ENCODE measurements at regions not wholly inside any gene's neighbourhood (a gene's known extent, or its start where the extent isn't known, plus 50 kb on each side); places are given as distances from the start of the nearest gene placed in this dataset.

GRCh38 chr21:38923429-38923828, 117.7 kb downstream of the ETS2 start:
- no peak for DNase-seq

DNA sequence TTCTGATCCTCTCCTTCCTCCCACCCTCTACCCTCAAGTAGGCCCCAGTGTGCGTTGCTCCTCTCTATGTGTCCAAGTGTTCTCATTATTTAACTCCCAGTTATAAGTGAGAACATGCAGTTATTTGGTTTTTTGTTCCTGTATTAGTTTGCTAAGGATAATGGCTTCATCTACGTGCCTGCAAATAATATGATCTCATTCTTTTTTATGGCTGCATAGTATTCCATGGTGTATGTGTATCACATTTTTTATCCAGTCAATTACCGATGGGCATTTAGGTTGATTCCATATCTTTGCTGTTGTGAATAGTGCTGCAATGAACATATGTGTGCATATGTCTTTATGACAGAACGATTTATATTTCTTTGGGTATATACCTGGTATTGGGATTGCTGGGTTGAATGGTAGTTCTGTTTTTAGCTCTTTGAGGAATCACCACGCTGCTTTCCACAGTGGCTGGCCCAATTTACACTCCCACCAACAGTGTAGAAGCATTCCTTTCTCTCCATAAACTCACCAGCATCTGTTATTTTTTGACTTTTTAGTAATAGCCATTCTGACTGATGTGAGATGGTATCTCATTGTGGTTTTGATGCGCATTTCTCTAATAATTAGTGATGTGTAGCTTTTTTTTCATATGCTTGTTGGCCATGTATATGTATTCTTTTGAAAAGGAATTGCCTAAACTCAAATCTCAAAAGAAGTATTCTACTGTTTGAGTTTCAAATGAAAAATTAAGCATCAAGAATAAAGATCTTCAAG, 116.9 kb downstream of the ETS2 start:
- no peak for DNase-seq

DNA sequence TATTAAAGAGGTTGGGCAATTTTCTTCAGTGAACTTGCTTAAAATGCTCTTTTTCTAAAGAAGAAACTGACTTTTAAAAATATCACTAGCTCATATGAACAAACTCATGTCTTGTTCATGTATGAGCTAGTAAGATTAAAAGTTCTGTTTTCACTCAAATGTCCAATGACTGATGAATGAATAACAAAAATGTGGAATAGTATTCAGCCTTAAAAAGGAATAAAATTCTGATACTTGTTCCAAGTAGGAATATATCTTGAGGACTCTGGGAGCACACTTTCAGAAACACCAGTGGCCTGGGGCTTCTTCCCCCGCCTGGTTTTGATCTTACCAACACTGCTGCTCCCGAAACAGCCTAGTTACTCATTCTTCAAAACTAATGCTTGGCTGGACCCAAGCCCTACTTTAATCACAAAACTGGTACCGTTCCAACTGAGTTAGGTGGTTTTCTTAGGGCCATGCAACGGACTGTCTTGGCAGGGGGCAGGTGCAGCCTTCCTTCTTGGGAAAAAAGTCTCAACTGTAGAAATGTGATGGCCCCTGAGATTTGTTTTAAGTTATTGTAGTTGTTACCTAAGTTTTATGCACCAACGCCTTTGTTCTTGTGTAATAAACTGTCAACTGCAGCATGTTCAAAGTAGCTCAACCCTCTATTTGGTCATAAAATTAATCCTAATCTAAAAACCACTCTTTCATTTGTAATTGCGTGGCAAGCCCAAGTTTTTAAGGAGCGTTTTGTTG, 116.0 kb downstream of the ETS2 start:
- no peak for DNase-seq

DNA sequence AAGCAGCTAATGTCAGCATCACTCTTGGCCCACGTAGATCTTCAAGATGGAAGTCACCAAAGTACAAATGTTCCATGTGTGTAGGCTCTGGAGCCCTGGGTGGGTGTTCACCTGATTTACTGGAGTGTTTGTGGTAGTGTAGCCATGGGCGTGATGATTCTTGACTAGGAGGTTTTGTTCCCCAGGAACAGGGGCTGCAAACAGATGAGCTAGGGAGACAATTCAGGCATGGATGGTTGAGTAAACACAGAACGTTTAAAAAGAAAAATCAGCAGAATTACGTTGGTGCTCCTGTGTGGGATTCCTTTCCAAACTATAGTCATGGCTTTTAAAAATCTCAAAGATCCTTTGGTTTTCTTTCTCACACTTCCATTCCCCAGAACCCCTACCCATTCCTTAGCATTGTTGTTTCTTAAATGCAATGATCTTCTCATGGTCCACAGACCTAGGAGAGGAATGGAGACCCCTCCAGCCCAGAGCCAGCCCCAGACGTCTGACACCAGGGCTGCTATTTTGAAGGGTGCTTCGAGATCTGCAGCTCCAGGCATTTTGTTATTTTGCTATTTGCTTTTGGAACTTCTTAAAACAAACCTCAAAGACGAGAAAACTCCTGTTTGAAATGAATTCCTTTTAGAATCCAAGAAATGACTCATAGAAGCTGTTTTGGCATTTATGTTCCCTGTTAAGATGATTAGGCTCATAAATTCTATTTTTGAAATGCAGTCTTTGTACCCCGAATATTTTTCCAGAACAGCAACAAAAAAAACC, 115.1 kb downstream of the ETS2 start:
- no peak for DNase-seq

DNA sequence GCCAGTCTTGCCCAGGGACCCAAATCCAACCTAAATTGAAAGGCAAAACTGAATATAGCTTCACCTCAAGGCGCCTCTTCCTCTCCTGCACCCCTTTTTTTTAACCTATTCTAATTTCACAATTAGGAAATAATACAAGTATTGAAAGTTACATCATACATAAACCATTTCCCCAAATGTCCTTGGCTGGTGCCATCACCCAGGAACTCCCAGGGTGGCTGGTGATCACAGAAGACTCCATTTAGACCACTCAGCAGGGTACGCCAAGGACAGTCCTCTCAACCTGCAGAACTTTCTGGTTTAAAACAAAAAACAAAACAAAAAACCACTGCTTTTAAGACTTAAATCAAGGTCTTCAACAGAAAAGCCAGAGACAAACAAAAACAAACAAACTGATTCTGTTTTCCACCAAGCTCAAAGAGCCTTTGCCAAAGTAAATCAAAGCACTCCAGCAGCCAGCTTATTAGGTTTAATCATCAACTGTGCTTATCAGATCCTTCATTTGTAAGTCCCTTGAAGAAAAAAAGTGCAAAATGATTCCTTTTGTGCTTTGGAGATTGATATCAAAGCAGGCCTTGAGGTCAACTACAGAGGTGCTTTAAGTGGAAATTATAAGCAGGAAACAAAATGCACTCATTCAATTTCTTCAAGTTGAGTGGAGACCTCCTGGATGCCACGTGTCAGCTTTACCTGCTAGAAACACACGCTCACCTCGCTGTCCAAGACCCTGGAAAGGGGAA, 113.0 kb downstream of the ETS2 start:
- no peak for DNase-seq

- no peak for DNase-seq
These were observed 111.5 kb downstream of the ETS2 start for GRCh38 chr21:38917043-38917774.

- DNase-seq: no peak
These were observed 110.7 kb downstream of the ETS2 start for GRCh38 chr21:38916214-38916964.

DNA sequence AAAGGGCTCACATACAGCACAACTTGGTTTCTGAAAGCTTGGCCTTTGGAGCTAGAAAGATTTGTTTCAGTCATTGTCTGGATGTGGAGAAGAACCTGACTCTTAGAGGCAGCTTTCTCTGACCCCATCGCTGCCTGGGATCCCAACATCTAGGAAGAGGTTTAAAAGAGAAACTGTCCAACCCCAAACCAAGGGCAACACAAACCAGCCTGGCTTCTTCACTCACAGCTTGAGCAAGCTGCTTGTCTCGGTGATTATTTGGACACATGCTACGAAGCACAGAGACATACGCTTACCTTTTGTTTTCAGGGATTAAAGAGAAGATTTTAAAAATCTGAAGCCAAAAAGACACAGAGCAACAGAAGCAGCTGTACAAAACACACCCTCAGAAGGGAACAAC, 109.8 kb downstream of the ETS2 start:
- no peak for DNase-seq

DNA sequence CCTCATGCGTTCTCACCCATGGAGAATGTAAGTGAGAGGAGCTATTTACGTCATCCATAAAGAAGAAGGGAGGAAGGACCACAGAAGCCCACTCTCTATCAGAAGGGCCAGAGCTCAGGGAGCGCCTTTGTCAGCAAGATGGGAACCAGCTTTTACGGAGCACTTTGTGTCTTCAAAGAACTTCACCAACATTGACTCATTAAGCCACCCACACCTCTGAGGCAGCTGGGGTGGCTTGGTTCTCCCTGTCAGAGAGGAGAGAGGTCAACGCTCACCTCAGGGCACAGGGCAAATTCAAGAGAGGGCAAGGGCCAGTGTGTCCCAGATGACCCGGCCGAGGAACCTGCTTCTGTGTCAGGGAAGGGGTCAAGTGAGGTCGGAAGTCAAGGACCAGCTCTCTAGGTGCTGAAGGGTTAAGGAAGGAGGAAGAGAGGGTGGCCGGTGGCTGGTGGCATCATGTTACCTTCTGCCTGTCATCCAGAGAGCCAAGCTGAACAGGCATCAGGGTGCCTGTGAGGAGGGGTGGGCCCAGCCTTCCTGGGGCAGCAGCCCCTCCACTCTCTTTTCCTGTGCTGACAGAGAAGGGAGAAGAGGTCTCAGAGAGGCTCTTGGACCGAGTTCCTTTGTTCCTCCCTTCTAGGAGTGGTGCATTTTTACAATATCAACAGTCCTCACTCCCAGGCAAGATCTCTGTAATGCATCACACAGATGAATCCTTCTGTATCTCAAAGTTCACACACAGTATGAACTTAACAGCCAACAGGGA, 109.0 kb downstream of the ETS2 start:
- DNase-seq: no peak

DNA sequence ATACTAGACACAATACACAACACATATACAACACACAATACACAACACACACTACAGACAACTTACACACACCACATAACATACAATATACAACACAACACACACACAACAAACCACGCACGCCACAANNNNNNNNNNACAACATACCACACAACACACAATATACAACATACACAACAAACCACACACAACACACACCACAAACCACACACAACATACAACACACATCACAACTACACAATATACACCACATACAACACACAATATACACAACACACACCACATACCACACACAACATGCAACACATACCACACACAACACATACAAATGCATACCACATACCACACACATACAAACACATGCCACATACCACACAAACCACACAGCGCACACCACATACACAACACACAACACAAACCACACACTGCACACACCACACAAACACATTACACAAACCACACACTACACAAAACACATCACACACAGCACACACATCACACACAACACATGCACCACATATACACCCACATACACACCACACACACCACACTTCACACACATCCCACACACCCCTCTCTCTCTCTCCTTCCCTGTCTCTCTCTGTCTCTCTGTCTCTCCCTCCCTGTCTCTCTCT, 108.3 kb downstream of the ETS2 start:
- no peak for DNase-seq

GRCh38 chr21:38913120-38913892, 107.6 kb downstream of the ETS2 start:
- no peak for DNase-seq

GRCh38 chr21:38912789-38913119, 107.0 kb downstream of the ETS2 start:
- no peak for DNase-seq

GRCh38 chr21:38912102-38912629, 106.4 kb downstream of the ETS2 start:
- DNase-seq: no peak

DNA sequence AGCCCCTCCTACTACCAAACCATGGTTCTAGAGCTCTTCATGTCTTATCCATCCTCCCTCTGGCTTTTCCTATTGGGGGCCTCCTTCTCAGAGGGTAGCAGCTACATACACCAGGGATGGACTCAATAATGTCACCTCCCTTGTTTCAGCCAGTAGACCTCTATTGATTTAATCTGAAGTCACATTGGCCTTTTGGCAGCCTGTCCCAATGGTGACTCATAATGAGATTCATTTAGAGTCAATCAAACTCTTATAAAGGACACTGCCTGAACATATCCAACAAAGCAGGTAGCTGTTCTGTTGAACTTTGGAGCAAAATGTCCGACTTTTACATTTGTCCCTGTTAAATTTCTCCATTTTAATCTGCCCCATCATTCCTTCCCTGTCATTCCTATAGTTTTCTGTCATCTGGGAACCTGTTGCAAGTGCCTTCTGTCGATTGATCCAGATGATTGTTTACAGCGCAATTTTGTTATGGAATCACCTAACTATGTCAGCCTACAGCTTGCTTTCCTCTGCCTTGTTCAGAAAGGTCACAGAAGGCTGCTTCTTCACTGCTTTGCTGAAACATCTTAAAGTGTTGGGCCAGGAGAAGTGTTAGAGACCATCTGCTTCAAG, 105.9 kb downstream of the ETS2 start:
- DNase-seq: no peak

DNA sequence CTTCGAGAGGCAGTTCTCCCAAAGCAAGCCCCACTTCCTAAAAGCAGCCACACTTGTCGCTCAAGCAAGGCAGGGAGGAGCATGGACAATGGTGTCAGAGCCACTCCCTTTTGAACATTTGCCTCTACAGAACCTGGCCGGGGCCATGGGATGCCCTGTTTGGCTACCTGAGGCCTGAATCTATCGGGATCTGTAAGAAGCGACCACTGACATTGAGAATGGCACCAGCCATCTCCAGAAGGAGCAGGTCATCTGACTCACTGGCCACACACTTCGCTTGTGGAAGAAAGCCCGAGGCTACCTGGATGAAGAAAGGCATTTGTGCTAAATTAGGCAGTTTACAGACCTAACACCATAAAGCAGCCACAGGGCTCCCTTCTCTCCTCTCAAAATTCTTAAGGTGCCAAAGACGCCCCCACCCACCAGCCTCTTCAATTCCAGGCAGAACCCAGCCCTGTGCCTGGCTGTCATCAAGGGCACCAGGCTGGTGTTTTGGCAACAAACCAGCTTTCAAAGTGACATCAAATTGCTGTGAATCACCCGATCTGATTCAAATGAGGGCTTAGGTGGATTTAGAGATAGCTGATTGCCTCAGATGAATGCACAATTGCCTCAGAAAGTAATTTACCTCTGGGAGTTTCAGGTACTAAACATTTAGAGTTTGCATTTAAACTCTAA, 104.8 kb downstream of the ETS2 start:
- DNase-seq: no peak

DNA sequence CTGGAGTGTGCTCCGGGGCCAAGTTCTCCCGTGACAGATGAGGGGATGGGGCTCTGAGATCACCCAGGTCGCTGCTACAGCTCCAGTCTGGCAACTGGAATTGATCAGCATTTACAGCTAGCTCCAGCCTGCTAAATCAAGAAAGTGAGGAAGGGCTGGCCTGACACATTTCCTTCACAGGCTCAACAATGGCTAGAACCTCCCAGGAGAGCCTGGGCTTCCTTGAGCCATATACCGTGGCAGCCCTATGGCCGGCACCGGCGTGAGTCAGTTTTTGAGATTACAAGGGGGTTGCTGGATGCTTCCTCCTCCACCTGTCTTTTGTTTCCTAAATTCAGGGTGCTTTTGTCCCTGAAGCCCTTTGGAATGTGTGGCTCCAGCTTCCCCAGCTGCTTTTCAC, 104.2 kb downstream of the ETS2 start:
- no peak for DNase-seq

GRCh38 chr21:38909109-38909508, 103.4 kb downstream of the ETS2 start:
- DNase-seq: no peak

DNA sequence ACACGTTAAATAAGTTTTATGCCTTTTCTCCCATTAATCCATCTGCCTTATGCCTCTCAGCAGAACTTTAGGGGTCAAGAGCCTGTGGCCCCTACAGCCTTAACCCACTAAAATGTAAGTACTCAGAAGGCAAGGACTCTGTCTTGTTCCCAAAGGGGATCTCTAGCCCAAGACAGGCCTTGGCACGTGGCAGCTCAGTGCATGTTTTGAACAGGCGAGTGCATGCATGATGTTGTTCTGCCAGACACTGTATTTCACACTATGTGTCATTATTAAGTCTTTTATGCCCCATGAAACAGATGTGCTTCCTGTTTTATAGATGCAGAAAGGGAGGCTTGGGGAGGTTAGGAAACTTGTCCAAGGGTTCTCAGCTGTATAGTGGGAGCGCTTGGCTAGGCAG, 102.8 kb downstream of the ETS2 start:
- no peak for DNase-seq

Measured in activated gamma-delta T cell treated with Interleukin-2 at 50 U/mL for 16 hours (primary cell).